ENCODE measurements at regions not wholly inside any gene's neighbourhood (a gene's known extent, or its start where the extent isn't known, plus 50 kb on each side); places are given as distances from the start of the nearest gene placed in this dataset.
"Not testable (repeated sequence)": the region's sequence is repeated elsewhere in the genome, so short reads cannot be mapped to it uniquely, and the experiment has no call there.

GRCh38 chr7:65219623-65220022 is 154.0 kb upstream of the ZNF92 start:
- no peaks in the 10 kb centered on the region for H3K27me3 ChIP-seq
- TF ChIP-seq CTCF (IDR thresholded peaks at IDR 0.05) = no peak
- TF ChIP-seq POLR2A (IDR thresholded peaks at IDR 0.05) = no peak
- ATAC-seq (no peak), DNase-seq (no peak)
- no peaks in the 10 kb centered on the region for H3K36me3 ChIP-seq (replicated peaks in 1 of 2; ENCODE audit: insufficient read depth in 1 of 2, low read depth in 2 of 2)
- no peaks in the 10 kb centered on the region for H3K4me1 ChIP-seq
- intact Hi-C loops (cut with DNase I) = loop anchor here (5.0 kb wide), 1 partner anchor 262 kb away; no protein-coding TSS in a partner anchor
- no peak overlapping the region for H3K4me3 ChIP-seq
- no peak overlapping the region for H3K27ac ChIP-seq
- H3K9me3 ChIP-seq = no peaks in the 10 kb centered on the region

- TF ChIP-seq POLR2A (IDR thresholded peaks at IDR 0.05) = no peak
- peak; percentile 51 to 91 (median 69) for TF ChIP-seq CTCF (IDR thresholded peaks at IDR 0.05)
- ATAC-seq (peak; percentile 92), DNase-seq (peak; percentile 80 to 85 (median 84))
- Histone ChIP-seq H3K36me3 (replicated peaks in 1 of 2; ENCODE audit: insufficient read depth in 1 of 2, low read depth in 2 of 2) (no peaks in the 10 kb centered on the region), H3K27ac (no peak overlapping the region), H3K4me1 (no peaks in the 10 kb centered on the region), H3K4me3 (no peak overlapping the region), H3K27me3 (no peaks in the 10 kb centered on the region), H3K9me3 (no peaks in the 10 kb centered on the region)
- WGBS, 2 donors = 1 to 3% methylated on average over 8 of the region's 8 CpGs
- intact Hi-C loops (cut with DNase I) = no loop called here
Measured at GRCh38 chr7:65216469-65216868, 157.2 kb upstream of the ZNF92 start.

GRCh38 chr7:65213260-65213659 is 160.4 kb upstream of the ZNF92 start:
- DNase-seq; H3K9me3 ChIP-seq; H3K4me1 ChIP-seq; H3K36me3 ChIP-seq (replicated peaks in 1 of 2; ENCODE audit: insufficient read depth in 1 of 2, low read depth in 2 of 2); intact Hi-C loops (cut with DNase I); H3K27ac ChIP-seq; H3K27me3 ChIP-seq; H3K4me3 ChIP-seq; ATAC-seq: not testable (repeated sequence)
- 7 to 14% methylated on average over 1 of the region's 1 CpG for whole genome bisulfite sequencing, 2 donors

GRCh38 chr7:65199221-65199620 is 174.4 kb upstream of the ZNF92 start:
- not testable (repeated sequence) for ATAC-seq, H3K9me3 ChIP-seq
- WGBS, 2 donors = 60 to 86% methylated on average over 1 of the region's 1 CpG

GRCh38 chr7:65193334-65194058 is 180.2 kb upstream of the ZNF92 start:
- H3K36me3 ChIP-seq (replicated peaks in 1 of 2; ENCODE audit: insufficient read depth in 1 of 2, low read depth in 2 of 2); H3K27me3 ChIP-seq; H3K4me3 ChIP-seq; H3K4me1 ChIP-seq; H3K27ac ChIP-seq; H3K9me3 ChIP-seq; DNase-seq; intact Hi-C loops (cut with DNase I): not testable (repeated sequence)
- WGBS, 2 donors = 42 to 43% methylated on average over 3 to 4 of the region's 8 CpGs
- peak; percentile 52 for ATAC-seq

More at GRCh38 chr7:65199221-65199620, 174.4 kb upstream of the ZNF92 start:
- H3K36me3 ChIP-seq (replicated peaks in 1 of 2; ENCODE audit: insufficient read depth in 1 of 2, low read depth in 2 of 2); H3K4me1 ChIP-seq; H3K4me3 ChIP-seq; DNase-seq; H3K27me3 ChIP-seq; intact Hi-C loops (cut with DNase I); H3K27ac ChIP-seq: not testable (repeated sequence)

GRCh38 chr7:65177041-65177440 is 170.6 kb upstream of the ERV3-1 start:
- intact Hi-C loops (cut with DNase I); DNase-seq; H3K4me1 ChIP-seq; ATAC-seq; H3K27me3 ChIP-seq; H3K36me3 ChIP-seq (replicated peaks in 1 of 2; ENCODE audit: insufficient read depth in 1 of 2, low read depth in 2 of 2); H3K9me3 ChIP-seq; H3K4me3 ChIP-seq; H3K27ac ChIP-seq: not testable (repeated sequence)
- WGBS, 2 donors = 73 to 77% methylated on average over 4 to 5 of the region's 5 CpGs

- intact Hi-C loops (cut with DNase I); DNase-seq; H3K4me1 ChIP-seq; H3K9me3 ChIP-seq; ATAC-seq; H3K36me3 ChIP-seq (replicated peaks in 1 of 2; ENCODE audit: insufficient read depth in 1 of 2, low read depth in 2 of 2); H3K27ac ChIP-seq; H3K27me3 ChIP-seq; H3K4me3 ChIP-seq: not testable (repeated sequence)
- WGBS, 2 donors = no CpG with 5 or more reads among the region's 3 CpGs
Measured at GRCh38 chr7:65150105-65150504, 143.6 kb upstream of the ERV3-1 start.

- intact Hi-C loops (cut with DNase I); H3K4me3 ChIP-seq; DNase-seq; H3K36me3 ChIP-seq (replicated peaks in 1 of 2; ENCODE audit: insufficient read depth in 1 of 2, low read depth in 2 of 2); H3K4me1 ChIP-seq; H3K27ac ChIP-seq; H3K9me3 ChIP-seq; H3K27me3 ChIP-seq; ATAC-seq: not testable (repeated sequence)
- WGBS, 2 donors = 82 to 91% methylated on average over 2 of the region's 2 CpGs
Measured at GRCh38 chr7:65146118-65146914, 139.8 kb upstream of the ERV3-1 start.

GRCh38 chr7:65145710-65146109 is 139.2 kb upstream of the ERV3-1 start:
- intact Hi-C loops (cut with DNase I) = not testable (repeated sequence)

GRCh38 chr7:65145008-65145407 is 138.5 kb upstream of the ERV3-1 start:
- H3K4me1 ChIP-seq; H3K27ac ChIP-seq; H3K27me3 ChIP-seq; H3K4me3 ChIP-seq; ATAC-seq; H3K36me3 ChIP-seq (replicated peaks in 1 of 2; ENCODE audit: insufficient read depth in 1 of 2, low read depth in 2 of 2); H3K9me3 ChIP-seq; intact Hi-C loops (cut with DNase I); DNase-seq: not testable (repeated sequence)
- WGBS, 2 donors = 67 to 72% methylated on average over 1 of the region's 1 CpG

More at GRCh38 chr7:65145710-65146109, 139.2 kb upstream of the ERV3-1 start:
- H3K27ac ChIP-seq; H3K9me3 ChIP-seq; H3K27me3 ChIP-seq; DNase-seq; H3K36me3 ChIP-seq (replicated peaks in 1 of 2; ENCODE audit: insufficient read depth in 1 of 2, low read depth in 2 of 2); ATAC-seq; H3K4me1 ChIP-seq; H3K4me3 ChIP-seq: not testable (repeated sequence)

Measured in body of pancreas (tissue), 4 donors.